GM23338 (cell line): ENCODE measurements at regions not wholly inside any gene's neighbourhood (a gene's known extent, or its start where the extent isn't known, plus 50 kb on each side); places are given as distances from the start of the nearest gene placed in this dataset.

Experiments
- ATAC-seq: fragments of 200-7000 bp; cut with Tn5 transposase; 3 replicates; pipeline ENCODE4 v1.9.1; 2020
- DNase-seq: peaks from one replicate; pipeline ENCODE4 v3.0.0-alpha.2; 2015; ENCODE audit warnings: low spot score
- H2AFZ ChIP-seq: fragments of 200-600 bp; sonication (generic); 2 replicates; pipeline ENCODE4 v1.8.0; 2016; ENCODE audit warnings: antibody characterized with exemption, mild to moderate bottlenecking, moderate library complexity
- H3F3A ChIP-seq: fragments of 200-600 bp; sonication (generic); replicated peaks from 2 replicates; pipeline ENCODE4 v1.8.0; 2017; ENCODE audit warnings: antibody characterized with exemption, mixed run types, low read depth
- H3K27ac ChIP-seq: fragments of 200-600 bp; sonication (generic); 2 replicates; pipeline ENCODE4 v1.6.1; 2016; ENCODE audit warnings: low read depth
- H3K27me3 ChIP-seq: fragments of 200-600 bp; sonication (generic); 2 replicates; pipeline ENCODE4 v1.8.0; 2016; ENCODE audit warnings: mild to moderate bottlenecking, mixed run types, moderate library complexity; ENCODE audit not compliant: insufficient read depth
- H3K36me3 ChIP-seq: fragments of 200-600 bp; sonication (generic); 2 replicates; pipeline ENCODE4 v1.8.0; 2016; ENCODE audit warnings: mild to moderate bottlenecking; ENCODE audit not compliant: insufficient read depth
- H3K4me1 ChIP-seq: fragments of 200-600 bp; sonication (generic); 2 replicates; pipeline ENCODE4 v1.8.0; 2016; ENCODE audit warnings: mild to moderate bottlenecking, moderate library complexity; ENCODE audit not compliant: insufficient read depth
- H3K4me2 ChIP-seq: fragments of 200-600 bp; sonication (generic); 2 replicates; pipeline ENCODE4 v1.7.1; 2017; ENCODE audit warnings: mixed run types
- H3K4me3 ChIP-seq: fragments of 200-600 bp; sonication (generic); 2 replicates; pipeline ENCODE4 v1.6.1; 2016; ENCODE audit warnings: mixed run types
- H3K79me2 ChIP-seq: fragments of 200-600 bp; sonication (generic); replicated peaks from 2 replicates; pipeline ENCODE4 v1.8.0; 2017; ENCODE audit warnings: mild to moderate bottlenecking; ENCODE audit not compliant: insufficient read depth
- H3K9me2 ChIP-seq: fragments of 200-600 bp; sonication (generic); 2 replicates; pipeline ENCODE4 v1.8.0; 2017; ENCODE audit not compliant: insufficient read depth
- H4K20me1 ChIP-seq: fragments of 200-600 bp; sonication (generic); replicated peaks from 2 replicates; pipeline ENCODE4 v1.8.0; 2017; ENCODE audit warnings: mild to moderate bottlenecking; ENCODE audit not compliant: insufficient read depth
- H3K27ac Mint-ChIP-seq: 2 replicates; pipeline ENCODE4 v1.8.0; 2020; ENCODE audit warnings: inconsistent platforms, mild to moderate bottlenecking, moderate library complexity, mixed read lengths
- H3K27me3 Mint-ChIP-seq: 3 replicates; pipeline ENCODE4 v1.8.0; 2022; ENCODE audit warnings: low read depth, mild to moderate bottlenecking, moderate library complexity, mixed read lengths, inconsistent platforms; ENCODE audit not compliant: insufficient read depth, poor library complexity
- H3K36me3 Mint-ChIP-seq: 3 replicates; pipeline ENCODE4 v1.8.0; 2021; ENCODE audit warnings: low read depth, mild to moderate bottlenecking, inconsistent platforms, moderate library complexity, mixed read lengths
- H3K4me1 Mint-ChIP-seq: 3 replicates; pipeline ENCODE4 v1.8.0; 2020; ENCODE audit warnings: mild to moderate bottlenecking, inconsistent platforms, mixed read lengths
- H3K4me3 Mint-ChIP-seq: 3 replicates; pipeline ENCODE4 v1.8.0; 2021; ENCODE audit warnings: moderate library complexity, mild to moderate bottlenecking, inconsistent platforms, mixed read lengths
- H3K9me3 Mint-ChIP-seq: 3 replicates; pipeline ENCODE4 v1.8.0; 2020; ENCODE audit warnings: moderate library complexity, mild to moderate bottlenecking, inconsistent platforms, mixed read lengths
- CREB1 ChIP-seq: fragments of 250-450 bp; sonication (Bioruptor Pico); IDR thresholded peaks from 2 replicates; pipeline ENCODE4 v1.5.0; 2020; ENCODE audit warnings: low read depth, mild to moderate bottlenecking, moderate library complexity
- CTCF ChIP-seq, 2 experiments: fragments of 200-600 bp in 1 of 2; sonication (generic) in 1 of 2; conservative IDR thresholded peaks; 2 replicates each; pipeline versions ENCODE4 v1.5.1 to v1.6.1; 2016 to 2017; ENCODE audit warnings: antibody characterized with exemption in 2 of 2, low read depth in 2 of 2, mild to moderate bottlenecking in 2 of 2, moderate library complexity in 1 of 2
- ETS1 ChIP-seq: IDR thresholded peaks from 2 replicates; pipeline ENCODE4 v1.6.1; 2016; ENCODE audit warnings: antibody characterized with exemption
- EZH2 ChIP-seq: fragments of 200-600 bp; sonication (generic); IDR thresholded peaks from one replicate; pipeline ENCODE4 v1.8.0; 2017; ENCODE audit warnings: antibody characterized with exemption, mild to moderate bottlenecking, low read depth; ENCODE audit not compliant: unreplicated experiment
- EZH2phosphoT487 ChIP-seq: fragments of 200-600 bp; sonication (generic); IDR thresholded peaks from one replicate; pipeline ENCODE4 v1.8.1; 2018; ENCODE audit warnings: antibody characterized with exemption; ENCODE audit not compliant: unreplicated experiment
- JUNB ChIP-seq: IDR thresholded peaks from one replicate; pipeline ENCODE4 v1.6.1; 2016; ENCODE audit warnings: antibody characterized with exemption; ENCODE audit not compliant: unreplicated experiment
- NANOG ChIP-seq: IDR thresholded peaks from 2 replicates; pipeline ENCODE4 v1.6.1; 2016; ENCODE audit warnings: antibody characterized with exemption, borderline replicate concordance
- POLR2AphosphoS5 ChIP-seq: IDR thresholded peaks from 2 replicates; pipeline ENCODE4 v1.6.1; 2016; ENCODE audit warnings: antibody characterized with exemption, low read depth
- REST ChIP-seq: IDR thresholded peaks from one replicate; pipeline ENCODE4 v1.6.1; 2018; ENCODE audit warnings: antibody characterized with exemption; ENCODE audit not compliant: unreplicated experiment
- ZNF114 ChIP-seq: fragments of 250-450 bp; sonication (Bioruptor Pico); IDR thresholded peaks from 2 replicates; pipeline ENCODE4 v1.5.0; 2020; ENCODE audit warnings: mild to moderate bottlenecking, moderate library complexity
- ZNF331 ChIP-seq: fragments of 250-450 bp; sonication (Bioruptor Pico); IDR thresholded peaks from 2 replicates; pipeline ENCODE4 v1.5.0; 2020; ENCODE audit warnings: low read depth, mild to moderate bottlenecking, moderate library complexity

GRCh38 chr11:121780971-121781370 lies 328.2 kb upstream of the SORL1-AS1 start (continued):
- no peak for TF ChIP-seq ZNF114 (CRISPR knock-in tag)
- no peak for TF ChIP-seq EZH2
- TF ChIP-seq ZNF331 (CRISPR knock-in tag), result no peak
- TF ChIP-seq REST, result no peak
- no peak for TF ChIP-seq CTCF (conservative IDR thresholded peaks at IDR 0.05; ENCODE audit: low read depth in 2 of 2)

- ATAC-seq, result no peak
- Histone ChIP-seq H3K79me2 (no peaks in the 10 kb centered on the region), H4K20me1 (no peaks in the 10 kb centered on the region), H2AFZ (no peak overlapping the region), H3K4me3 (no peak overlapping the region), H3K4me1 (no peaks in the 10 kb centered on the region), H3K27ac (no peak overlapping the region), H3F3A (no peaks in the 10 kb centered on the region), H3K4me2 (no peak overlapping the region), H3K9me2 (no peaks in the 10 kb centered on the region), H3K27me3 (no peaks in the 10 kb centered on the region), H3K36me3 (no peaks in the 10 kb centered on the region)
- no peaks in the 10 kb centered on the region for H3K4me1 Mint-ChIP-seq
- no peak for DNase-seq
- no peaks in the 10 kb centered on the region for H3K36me3 Mint-ChIP-seq
- no peak overlapping the region for H3K27ac Mint-ChIP-seq
- no peaks in the 10 kb centered on the region for H3K27me3 Mint-ChIP-seq
- H3K4me3 Mint-ChIP-seq, result no peak overlapping the region
- TF ChIP-seq CTCF (conservative IDR thresholded peaks at IDR 0.05; ENCODE audit: low read depth in 2 of 2) (no peak), REST (no peak), ETS1 (no peak), POLR2AphosphoS5 (no peak), EZH2 (no peak), ZNF331 (CRISPR knock-in tag) (no peak), CREB1 (no peak), ZNF114 (CRISPR knock-in tag) (no peak), NANOG (no peak), EZH2phosphoT487 (no peak), JUNB (no peak)
- no peaks in the 10 kb centered on the region; the same call in 2 of the 3 replicates for H3K9me3 Mint-ChIP-seq
Measured at GRCh38 chr11:121777056-121777455, 324.3 kb upstream of the SORL1-AS1 start.
